ENCODE measurements at regions not wholly inside any gene's neighbourhood (a gene's known extent, or its start where the extent isn't known, plus 50 kb on each side); places are given as distances from the start of the nearest gene placed in this dataset.
"Not testable (repeated sequence)": the region's sequence is repeated elsewhere in the genome, so short reads cannot be mapped to it uniquely, and the experiment has no call there.

GRCh38 chr6:155894758-155895157, 439.1 kb upstream of the NOX3 start:
- DNase-seq (ENCODE audit: low read depth in 4 of 4, low spot score in 3 of 4): no peak

- no peak for DNase-seq (ENCODE audit: low read depth in 4 of 4, low spot score in 3 of 4)
Measured at GRCh38 chr6:155894262-155894661, 438.6 kb upstream of the NOX3 start.

GRCh38 chr6:155890409-155890808, 434.8 kb upstream of the NOX3 start:
- no peak for DNase-seq (ENCODE audit: low read depth in 4 of 4, low spot score in 3 of 4)

GRCh38 chr6:155889410-155889809, 433.8 kb upstream of the NOX3 start:
- DNase-seq (ENCODE audit: low read depth in 4 of 4, low spot score in 3 of 4): no peak

- no peak for DNase-seq (ENCODE audit: low read depth in 4 of 4, low spot score in 3 of 4)
Measured at GRCh38 chr6:155887421-155887820, 431.8 kb upstream of the NOX3 start.

GRCh38 chr6:155883741-155884140, 428.1 kb upstream of the NOX3 start:
- no peak for DNase-seq (ENCODE audit: low read depth in 4 of 4, low spot score in 3 of 4)

- peak in 1 of 4 donors; percentile 14 for DNase-seq (ENCODE audit: low read depth in 4 of 4, low spot score in 3 of 4)
Measured at GRCh38 chr6:155883334-155883731, 427.7 kb upstream of the NOX3 start.

- no peak for DNase-seq (ENCODE audit: low read depth in 4 of 4, low spot score in 3 of 4)
Measured at GRCh38 chr6:155882527-155883333, 427.1 kb upstream of the NOX3 start.

- DNase-seq (ENCODE audit: low read depth in 4 of 4, low spot score in 3 of 4): no peak
Measured at GRCh38 chr6:155881826-155882526, 426.3 kb upstream of the NOX3 start.

- DNase-seq (ENCODE audit: low read depth in 4 of 4, low spot score in 3 of 4): no peak
Measured at GRCh38 chr6:155880900-155881299, 425.3 kb upstream of the NOX3 start.

- no peak for DNase-seq (ENCODE audit: low read depth in 4 of 4, low spot score in 3 of 4)
Measured at GRCh38 chr6:155872961-155873360, 417.3 kb upstream of the NOX3 start.

- no peak for DNase-seq (ENCODE audit: low read depth in 4 of 4, low spot score in 3 of 4)
Measured at GRCh38 chr6:155867682-155868081, 412.0 kb upstream of the NOX3 start.

GRCh38 chr6:155866676-155867390, 411.2 kb upstream of the NOX3 start:
- not testable (repeated sequence) for DNase-seq (ENCODE audit: low read depth in 4 of 4, low spot score in 3 of 4)

GRCh38 chr6:155861821-155862220, 406.2 kb upstream of the NOX3 start:
- DNase-seq (ENCODE audit: low read depth in 4 of 4, low spot score in 3 of 4): no peak

GRCh38 chr6:155858906-155859305, 403.3 kb upstream of the NOX3 start:
- not testable (repeated sequence) for DNase-seq (ENCODE audit: low read depth in 4 of 4, low spot score in 3 of 4)

GRCh38 chr6:155854787-155855186, 399.1 kb upstream of the NOX3 start:
- no peak for DNase-seq (ENCODE audit: low read depth in 4 of 4, low spot score in 3 of 4)

GRCh38 chr6:155853011-155853410, 397.4 kb upstream of the NOX3 start:
- DNase-seq (ENCODE audit: low read depth in 4 of 4, low spot score in 3 of 4): no peak

GRCh38 chr6:155850408-155850841, 394.8 kb upstream of the NOX3 start:
- DNase-seq (ENCODE audit: low read depth in 4 of 4, low spot score in 3 of 4): peak in 1 of 4 donors; percentile 30

GRCh38 chr6:155847711-155848110, 392.1 kb upstream of the NOX3 start:
- DNase-seq (ENCODE audit: low read depth in 4 of 4, low spot score in 3 of 4): no peak

GRCh38 chr6:155837474-155837873, 381.8 kb upstream of the NOX3 start:
- DNase-seq (ENCODE audit: low read depth in 4 of 4, low spot score in 3 of 4): no peak

- no peak for DNase-seq (ENCODE audit: low read depth in 4 of 4, low spot score in 3 of 4)
Measured at GRCh38 chr6:155832596-155832995, 377.0 kb upstream of the NOX3 start.
